Progenitor cell of endocrine pancreas (in vitro differentiated cells): ENCODE measurements at regions not wholly inside any gene's neighbourhood (a gene's known extent, or its start where the extent isn't known, plus 50 kb on each side); places are given as distances from the start of the nearest gene placed in this dataset.

Experiments
- DNase-seq: peaks from one replicate; pipeline ENCODE4 v3.0.0; 2021; ENCODE audit warnings: low spot score; ENCODE audit not compliant: unreplicated experiment
- H3K27ac Mint-ChIP-seq: 2 replicates; pipeline ENCODE4 v1.8.0; 2021; ENCODE audit warnings: mild to moderate bottlenecking, moderate library complexity, mixed read lengths
- H3K27me3 Mint-ChIP-seq: 2 replicates; pipeline ENCODE4 v1.8.0; 2021; ENCODE audit warnings: mixed read lengths
- H3K36me3 Mint-ChIP-seq: 2 replicates; pipeline ENCODE4 v1.8.0; 2022; ENCODE audit warnings: mixed read lengths; ENCODE audit not compliant: insufficient read depth
- H3K4me1 Mint-ChIP-seq: 2 replicates; pipeline ENCODE4 v1.8.0; 2021; ENCODE audit warnings: low read depth, mixed read lengths
- H3K4me3 Mint-ChIP-seq: 2 replicates; pipeline ENCODE4 v1.8.0; 2021; ENCODE audit warnings: low read depth, mild to moderate bottlenecking, moderate library complexity, mixed read lengths
- H3K9me3 Mint-ChIP-seq: 2 replicates; pipeline ENCODE4 v1.8.0; 2021; ENCODE audit warnings: low read depth, mixed read lengths
- CTCF ChIP-seq: fragments of 200-600 bp; sonication (generic); IDR thresholded peaks from one replicate; pipeline ENCODE4 v1.5.0; 2021; ENCODE audit warnings: antibody characterized with exemption, mild to moderate bottlenecking; ENCODE audit not compliant: unreplicated experiment

GRCh38 chr7:81648716-81649115 is 121.1 kb downstream of the HGF start:
- Mint-ChIP-seq H3K36me3 (peaks cover 2% of the 10 kb centered on the region), H3K27ac (no peak overlapping the region), H3K27me3 (no peaks in the 10 kb centered on the region), H3K4me3 (no peak overlapping the region), H3K4me1 (no peaks in the 10 kb centered on the region), H3K9me3 (peaks cover 18% of the 10 kb centered on the region)
- no peak for DNase-seq
- no peak for TF ChIP-seq CTCF

GRCh38 chr7:81645435-81645834 is 124.4 kb downstream of the HGF start:
- Mint-ChIP-seq H3K36me3 (no peaks in the 10 kb centered on the region), H3K9me3 (peaks cover 6% of the 10 kb centered on the region), H3K27ac (no peak overlapping the region), H3K4me1 (no peaks in the 10 kb centered on the region), H3K27me3 (no peaks in the 10 kb centered on the region), H3K4me3 (no peak overlapping the region)
- no peak for DNase-seq
- TF ChIP-seq CTCF, result no peak

DNA sequence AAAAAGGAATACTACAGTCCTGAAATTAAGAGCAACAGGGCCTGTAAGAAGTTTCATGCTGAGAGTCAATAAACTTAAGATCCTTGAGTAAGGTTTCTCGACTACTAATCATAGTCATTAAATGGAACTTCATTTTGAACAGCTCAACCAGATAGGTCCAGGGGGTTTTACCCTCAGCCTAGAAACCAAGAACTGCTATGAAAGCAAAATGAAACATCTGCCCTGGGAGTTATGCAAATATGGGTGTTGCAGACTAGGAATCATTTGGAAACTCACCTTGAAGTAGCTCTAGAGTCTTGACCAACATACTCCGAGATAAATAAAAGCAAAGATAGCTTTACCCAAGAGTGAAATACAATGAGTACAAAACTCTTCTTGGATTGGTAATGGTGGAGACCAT is 128.0 kb downstream of the HGF start:
- Mint-ChIP-seq H3K4me3 (no peak overlapping the region), H3K4me1 (peaks cover 5% of the 10 kb centered on the region), H3K36me3 (no peaks in the 10 kb centered on the region), H3K27me3 (no peaks in the 10 kb centered on the region), H3K9me3 (peaks cover 6% of the 10 kb centered on the region), H3K27ac (no peak overlapping the region)
- TF ChIP-seq CTCF, result no peak
- DNase-seq, result no peak

- Mint-ChIP-seq H3K4me3 (no peak overlapping the region), H3K27me3 (no peaks in the 10 kb centered on the region), H3K9me3 (peaks cover 6% of the 10 kb centered on the region), H3K4me1 (peaks cover 5% of the 10 kb centered on the region), H3K27ac (no peak overlapping the region), H3K36me3 (no peaks in the 10 kb centered on the region)
- DNase-seq, result no peak
- no peak for TF ChIP-seq CTCF
Measured at GRCh38 chr7:81638198-81638597, 131.6 kb downstream of the HGF start.

DNA sequence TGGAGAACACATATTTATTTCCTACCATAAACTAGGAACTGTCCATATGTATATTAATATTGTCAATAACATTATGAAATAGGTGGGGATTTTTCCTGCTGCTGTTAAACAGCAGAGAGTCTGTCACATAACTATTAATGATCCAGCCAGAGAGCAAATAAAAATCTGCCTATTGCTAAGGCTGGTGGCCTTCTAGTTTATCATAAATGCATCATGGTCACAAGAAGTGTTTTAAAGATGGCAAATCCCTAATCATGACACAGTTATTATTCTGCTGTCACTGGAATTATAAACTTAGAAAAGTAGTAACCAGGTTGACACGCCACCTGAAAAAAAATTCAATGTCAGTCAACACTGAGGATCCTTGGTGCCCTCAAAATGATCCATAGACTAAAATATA is 132.3 kb downstream of the HGF start:
- DNase-seq, result no peak
- Mint-ChIP-seq H3K36me3 (no peaks in the 10 kb centered on the region), H3K4me1 (peaks cover 5% of the 10 kb centered on the region), H3K27me3 (no peaks in the 10 kb centered on the region), H3K4me3 (no peak overlapping the region), H3K27ac (no peak overlapping the region), H3K9me3 (peaks cover 6% of the 10 kb centered on the region)
- TF ChIP-seq CTCF, result no peak
